NCI-H524 (cell line): ENCODE measurements at regions not wholly inside any gene's neighbourhood (a gene's known extent, or its start where the extent isn't known, plus 50 kb on each side); places are given as distances from the start of the nearest gene placed in this dataset.
A peak's percentile ranks its signal among the peaks of the same experiment; 100 is the strongest.

ENCODE experiments used
- DNase-seq, 2 experiments: peaks; one replicate each; lab custom pipeline; 2025; lab: John Stamatoyannopoulos, UW

GRCh38 chr1:198040880-198041279 is 115.9 kb upstream of the NEK7 start:
- no peak for DNase-seq

GRCh38 chr1:198042168-198042567 is 114.6 kb upstream of the NEK7 start:
- no peak for DNase-seq

- DNase-seq, result no peak
These were observed 108.9 kb upstream of the NEK7 start for GRCh38 chr1:198047913-198048312.

DNA sequence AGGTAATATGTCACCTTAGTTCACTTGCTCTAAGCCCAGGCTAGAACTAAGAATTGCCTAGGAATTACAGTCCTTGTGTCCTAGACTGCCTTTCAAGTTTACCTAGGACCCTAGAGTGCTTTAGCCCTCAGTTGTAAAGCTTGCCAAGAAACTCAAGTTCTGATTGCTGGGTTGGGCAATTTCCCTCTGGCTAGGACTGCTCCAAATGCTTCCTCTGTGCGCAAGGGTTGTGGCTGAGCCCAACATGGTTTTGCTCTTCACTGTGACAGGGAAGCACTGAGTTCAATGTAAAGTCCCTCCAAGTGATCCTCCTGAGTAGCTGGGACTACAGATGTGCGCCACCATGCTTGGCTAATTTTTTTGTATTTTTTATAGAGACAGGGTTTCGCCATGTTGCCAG is 102.3 kb upstream of the NEK7 start:
- DNase-seq, result no peak

DNA sequence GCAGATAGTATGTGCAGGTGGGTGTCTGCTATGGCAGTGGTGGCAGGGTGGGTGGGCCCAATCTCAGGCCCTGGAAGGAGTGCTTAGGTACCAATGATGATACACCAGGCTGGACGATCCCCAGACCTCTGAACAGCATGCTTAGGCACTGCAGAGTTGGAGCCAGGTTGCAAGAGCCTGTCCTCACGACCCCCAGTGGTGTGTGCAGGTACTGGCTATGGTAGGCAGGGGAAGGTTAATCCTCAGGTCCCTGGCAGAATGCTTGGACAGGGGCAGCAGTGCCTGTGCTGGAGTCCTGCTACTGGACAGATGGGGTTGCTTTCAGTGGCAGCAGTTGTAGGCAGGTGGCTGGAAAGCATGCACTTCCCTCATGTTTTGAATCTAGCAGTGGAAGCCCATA is 100.5 kb upstream of the NEK7 start:
- peak; percentile 3 to 36 for DNase-seq

- no peak for DNase-seq
These were observed 92.6 kb upstream of the NEK7 start for GRCh38 chr1:198064181-198064580.

- DNase-seq, result no peak
These were observed 88.5 kb upstream of the NEK7 start for GRCh38 chr1:198068285-198068684.

- no peak for DNase-seq
These were observed 84.6 kb upstream of the NEK7 start for GRCh38 chr1:198072177-198072576.

DNA sequence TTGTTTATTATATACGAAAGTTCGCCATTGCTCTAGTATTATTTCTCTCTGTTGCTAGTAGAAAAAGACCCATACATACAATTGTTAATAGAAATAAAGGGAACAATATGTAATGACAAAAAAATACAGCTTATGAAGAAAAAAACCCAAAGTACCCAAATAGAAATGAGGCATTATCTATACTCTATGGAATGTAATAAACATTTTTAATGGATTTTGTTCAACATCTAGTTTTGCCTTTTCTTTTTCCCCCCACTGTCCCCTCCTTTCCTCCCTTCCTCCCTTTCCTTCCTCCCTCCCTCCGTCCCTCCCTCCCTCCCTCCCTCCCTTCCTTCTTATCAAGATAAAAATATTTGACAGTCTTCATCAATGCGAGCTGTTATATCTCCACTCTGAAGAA is 81.5 kb upstream of the NEK7 start:
- DNase-seq, result no peak

GRCh38 chr1:198079432-198079951 is 77.3 kb upstream of the NEK7 start:
- no peak for DNase-seq

DNA sequence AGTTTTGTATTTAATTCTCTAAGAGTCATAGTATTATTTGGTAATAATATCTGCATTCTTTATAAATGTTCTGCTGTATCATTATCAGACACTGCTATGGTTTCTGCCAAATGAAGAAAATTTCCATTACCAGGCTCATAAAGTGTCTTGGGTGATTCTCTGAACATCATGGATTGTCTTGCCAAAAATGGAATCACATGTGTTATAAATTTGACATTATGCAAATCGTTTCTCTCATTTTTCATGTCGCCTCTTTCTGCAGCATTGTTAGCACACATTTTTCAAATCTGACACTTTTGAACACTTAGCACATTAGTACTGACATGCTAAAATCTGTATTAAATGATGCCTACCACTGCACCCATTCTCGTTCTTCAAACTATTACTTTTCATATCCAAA is 74.2 kb upstream of the NEK7 start:
- no peak for DNase-seq

- no peak for DNase-seq
These were observed 73.2 kb upstream of the NEK7 start for GRCh38 chr1:198083549-198083948.

GRCh38 chr1:198084241-198084908 is 72.4 kb upstream of the NEK7 start:
- DNase-seq, result no peak

- no peak for DNase-seq
These were observed 70.6 kb upstream of the NEK7 start for GRCh38 chr1:198086051-198086745.

GRCh38 chr1:198087831-198088230 is 69.0 kb upstream of the NEK7 start:
- DNase-seq, result no peak

GRCh38 chr1:198088360-198089071 is 68.3 kb upstream of the NEK7 start:
- DNase-seq, result peak in 1 of 2 experiments; percentile 10

GRCh38 chr1:198096390-198096789 is 60.4 kb upstream of the NEK7 start:
- no peak for DNase-seq

GRCh38 chr1:198099755-198100154 is 57.0 kb upstream of the NEK7 start:
- DNase-seq, result no peak

DNA sequence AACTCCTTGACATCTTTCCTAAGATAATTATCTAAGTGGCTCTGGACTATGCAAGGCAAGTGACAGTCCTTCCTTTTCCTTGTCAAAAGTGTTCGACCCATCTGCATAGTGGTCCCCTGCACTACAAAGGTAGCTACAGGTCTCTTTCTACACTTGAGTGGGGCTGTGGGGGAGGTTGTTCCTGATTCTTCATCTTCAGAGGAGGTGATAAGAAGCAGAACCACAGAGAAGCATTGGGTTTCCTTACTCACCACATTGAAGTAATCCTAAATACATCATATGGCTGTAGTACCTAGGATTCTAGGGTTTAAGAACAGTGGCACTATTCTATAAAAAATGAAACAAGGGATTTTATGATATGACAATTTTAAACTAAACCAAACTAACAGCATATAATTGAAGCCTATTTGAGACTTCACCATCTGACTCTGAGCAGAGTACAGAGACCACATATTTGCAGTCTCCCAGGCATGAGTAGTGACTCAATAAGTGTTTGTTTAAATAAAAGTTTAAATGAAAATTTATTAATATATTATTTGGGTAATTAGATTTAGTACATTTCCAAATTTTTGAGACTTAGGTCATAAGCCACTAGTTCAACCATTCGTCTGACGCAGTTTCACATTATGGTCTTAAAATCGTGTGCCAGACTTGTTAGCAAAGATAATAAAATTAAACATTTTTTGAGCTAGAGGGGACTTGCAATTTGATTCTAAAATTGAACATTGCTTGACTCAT is 54.9 kb upstream of the NEK7 start:
- no peak for DNase-seq

DNA sequence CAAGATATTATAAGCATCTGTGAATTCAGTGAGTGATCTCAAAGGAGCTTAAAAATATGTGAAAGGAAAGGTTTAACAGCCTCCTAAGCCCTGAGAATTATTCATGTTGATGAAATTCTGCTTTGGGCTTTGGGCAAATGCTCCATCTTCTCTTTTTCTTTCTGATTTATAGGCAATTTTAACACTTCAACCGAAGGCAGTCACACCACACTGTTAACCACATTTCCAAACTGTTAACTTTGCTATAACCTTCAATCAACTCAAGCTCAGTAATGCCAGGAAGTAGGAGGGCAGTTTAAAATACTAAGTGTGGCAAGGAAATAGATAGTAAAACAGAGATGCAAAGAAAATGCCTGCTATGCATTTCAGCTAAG is 54.4 kb upstream of the NEK7 start:
- DNase-seq, result no peak

GRCh38 chr1:198105185-198105584 is 51.6 kb upstream of the NEK7 start:
- no peak for DNase-seq

DNA sequence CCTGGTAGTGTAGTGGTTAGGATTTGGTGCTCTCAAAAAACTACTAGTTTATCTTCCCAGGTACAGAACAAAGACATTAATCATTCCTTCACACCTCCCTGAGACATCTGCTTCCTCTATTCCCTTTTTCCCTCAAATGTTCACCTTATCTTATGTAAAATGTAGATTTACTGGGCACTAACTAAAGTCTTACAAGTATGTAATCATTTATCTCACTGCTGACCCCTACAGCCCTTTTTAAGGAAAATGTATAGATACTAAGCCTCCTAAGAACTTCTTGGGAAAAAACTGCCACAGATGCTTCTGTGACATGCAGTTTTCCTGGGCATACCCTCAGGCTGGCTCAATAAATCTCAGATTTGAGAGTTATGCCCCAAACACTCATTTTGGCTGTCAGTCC is 50.8 kb upstream of the NEK7 start:
- DNase-seq, result no peak
